Transverse colon (tissue), 4 donors: ENCODE measurements at regions not wholly inside any gene's neighbourhood (a gene's known extent, or its start where the extent isn't known, plus 50 kb on each side); places are given as distances from the start of the nearest gene placed in this dataset.
"Not testable (repeated sequence)": the region's sequence is repeated elsewhere in the genome, so short reads cannot be mapped to it uniquely, and the experiment has no call there.

ENCODE experiments used
- DNase-seq: peaks from one replicate; pipeline ENCODE4 v3.0.0-alpha.2; 2019
- H3K27ac ChIP-seq, 4 donors: fragments of 200-600 bp; sonication (generic); 2 replicates each; pipeline ENCODE4 v1.5.1; 2016 to 2018; ENCODE audit warnings: inconsistent platforms in 4 of 4
- H3K27me3 ChIP-seq: fragments of 200-600 bp; sonication (generic); 2 replicates; pipeline ENCODE4 v1.5.1; 2017; ENCODE audit warnings: inconsistent platforms
- H3K36me3 ChIP-seq, 4 donors: fragments of 200-600 bp; sonication (generic); 2 replicates each; pipeline ENCODE4 v1.5.1; 2017 to 2019; ENCODE audit warnings: inconsistent platforms in 4 of 4
- H3K4me1 ChIP-seq, 4 donors: fragments of 200-600 bp; sonication (generic); 2 replicates each; pipeline ENCODE4 v1.5.1; 2017 to 2020; ENCODE audit warnings: inconsistent platforms in 4 of 4
- H3K4me3 ChIP-seq, 4 donors: fragments of 200-600 bp; sonication (generic); 1 replicate in 1 of 4; 2 replicates in 3 of 4; pipeline versions ENCODE4 v1.5.1 to v1.6.1; 2017 to 2019; ENCODE audit warnings: inconsistent platforms in 4 of 4
- H3K9me3 ChIP-seq, 2 donors: fragments of 200-600 bp; sonication (generic); 2 replicates each; pipeline ENCODE4 v1.5.1; 2017 to 2019; ENCODE audit warnings: inconsistent platforms in 2 of 2
- CTCF ChIP-seq, 5 experiments: fragments of 200-600 bp in 3 of 5; fragments of 450-650 bp in 2 of 5; sonication (generic) in 3 of 5; IDR thresholded peaks; 1 replicate in 2 of 5; 2 replicates in 3 of 5; pipeline ENCODE4 v1.5.1; 2016 to 2017; ENCODE audit warnings: antibody characterized with exemption in 5 of 5, inconsistent platforms in 3 of 5, mild to moderate bottlenecking in 2 of 5, moderate library complexity in 1 of 5
- EP300 ChIP-seq: sonication (generic); formaldehyde crosslinking; IDR thresholded peaks from one replicate; pipeline ENCODE4 v1.6.1; 2017; ENCODE audit warnings: antibody characterized with exemption, low read depth
- POLR2A ChIP-seq: fragments of 450-650 bp; IDR thresholded peaks from one replicate; pipeline ENCODE4 v1.6.1; 2016; ENCODE audit warnings: antibody characterized with exemption, mild to moderate bottlenecking, moderate library complexity
- POLR2AphosphoS5 ChIP-seq, 3 donors: sonication (generic); formaldehyde crosslinking; IDR thresholded peaks; one replicate each; pipeline ENCODE4 v1.6.1; 2016; ENCODE audit warnings: antibody characterized with exemption in 3 of 3
- WGBS, 2 donors: methylation state at CpG; one replicate each; pipeline ENCODE4 v1.1.5; 2018; ENCODE audit warnings: low coverage in 1 of 2; 5-methylcytosine and 5-hydroxymethylcytosine counted together
- in situ Hi-C, 4 donors: fragments of 200-750 bp; cut with MboI; loops; one replicate each; pipeline versions ENCODE4 v1.15.0 to v1.15.1; 2017; ENCODE audit warnings: low sequenced_read_pairs in 3 of 4, low pct_ligation_motif_present in 1 of 4, low pct_unique_long_range_greater_than_20kb in 1 of 4
- intact Hi-C: fragments of 100-400 bp; cut with DNase I; formaldehyde crosslinking; loops from one replicate; pipeline ENCODE4 v1.15.1; 2023; ENCODE audit warnings: low total_unique reads

- TF ChIP-seq POLR2A (no peak), EP300 (no peak), CTCF (IDR thresholded peaks at IDR 0.05) (no peak)
- WGBS, 2 donors: 91 to 92% methylated on average over 1 of the region's 1 CpG
- Histone ChIP-seq H3K9me3 (peaks cover 0 to 3% of the 10 kb centered on the region in 2 donors), H3K27me3 (no peaks in the 10 kb centered on the region), H3K4me3 (no peak overlapping the region), H3K36me3 (no peaks in the 10 kb centered on the region), H3K4me1 (no peaks in the 10 kb centered on the region), H3K27ac (no peak overlapping the region)
- no peak for DNase-seq
- in situ Hi-C loops (no loop called here), intact Hi-C loops (no loop called here)
Measured at GRCh38 chr12:20154052-20154451, 214.3 kb upstream of the PDE3A start.

GRCh38 chr12:20155374-20155773 is 213.0 kb upstream of the PDE3A start:
- no peak for DNase-seq
- no peaks in the 10 kb centered on the region for H3K36me3 ChIP-seq
- H3K4me1 ChIP-seq: no peaks in the 10 kb centered on the region
- H3K4me3 ChIP-seq: no peak overlapping the region
- H3K9me3 ChIP-seq: peaks cover 0 to 3% of the 10 kb centered on the region in 2 donors
- in situ Hi-C loops (no loop called here), intact Hi-C loops (no loop called here)
- H3K27ac ChIP-seq: no peak overlapping the region
- no peak for TF ChIP-seq POLR2A
- TF ChIP-seq POLR2AphosphoS5 (IDR thresholded peaks at IDR 0.05): no peak
- TF ChIP-seq CTCF (IDR thresholded peaks at IDR 0.05): no peak
- no peak for TF ChIP-seq EP300
- H3K27me3 ChIP-seq: no peaks in the 10 kb centered on the region
- 73 to 82% methylated on average over 1 of the region's 1 CpG for WGBS, 2 donors

- H3K36me3 ChIP-seq, H3K27ac ChIP-seq, H3K27me3 ChIP-seq, DNase-seq, in situ Hi-C loops, intact Hi-C loops, H3K9me3 ChIP-seq, H3K4me1 ChIP-seq, H3K4me3 ChIP-seq: not testable (repeated sequence)
- 83% methylated on average over 4 of the region's 4 CpGs; no CpG with 5 or more reads in 1 of the 2 donors for WGBS, 2 donors
Measured at GRCh38 chr12:20160899-20161298, 207.4 kb upstream of the PDE3A start.

- intact Hi-C loops (no loop called here), in situ Hi-C loops (no loop called here)
- no peak for TF ChIP-seq POLR2A
- TF ChIP-seq CTCF (IDR thresholded peaks at IDR 0.05): no peak
- no peak for TF ChIP-seq EP300
- no peak for TF ChIP-seq POLR2AphosphoS5 (IDR thresholded peaks at IDR 0.05)
- H3K4me1 ChIP-seq: no peaks in the 10 kb centered on the region
- 55 to 89% methylated on average over 4 to 9 of the region's 9 CpGs for WGBS, 2 donors
- no peaks in the 10 kb centered on the region for H3K27me3 ChIP-seq
- no peaks in the 10 kb centered on the region for H3K9me3 ChIP-seq
- no peak overlapping the region for H3K27ac ChIP-seq
- no peaks in the 10 kb centered on the region for H3K36me3 ChIP-seq
- H3K4me3 ChIP-seq: no peak overlapping the region
- no peak for DNase-seq
Measured at GRCh38 chr12:20174528-20175175, 193.7 kb upstream of the PDE3A start.

- TF ChIP-seq POLR2A (no peak), POLR2AphosphoS5 (IDR thresholded peaks at IDR 0.05) (no peak), CTCF (IDR thresholded peaks at IDR 0.05) (no peak), EP300 (no peak)
- no peaks in the 10 kb centered on the region for H3K4me1 ChIP-seq
- 76 to 83% methylated on average over 3 of the region's 3 CpGs for WGBS, 2 donors
- H3K27me3 ChIP-seq: no peaks in the 10 kb centered on the region
- intact Hi-C loops: no loop called here
- no peak overlapping the region for H3K27ac ChIP-seq
- no peak overlapping the region for H3K4me3 ChIP-seq
- in situ Hi-C loops: no loop called here
- H3K9me3 ChIP-seq: no peaks in the 10 kb centered on the region
- H3K36me3 ChIP-seq: no peaks in the 10 kb centered on the region
- DNase-seq: no peak
Measured at GRCh38 chr12:20175704-20176388, 192.5 kb upstream of the PDE3A start.
